ENCODE measurements at regions not wholly inside any gene's neighbourhood (a gene's known extent, or its start where the extent isn't known, plus 50 kb on each side); places are given as distances from the start of the nearest gene placed in this dataset.

DNA sequence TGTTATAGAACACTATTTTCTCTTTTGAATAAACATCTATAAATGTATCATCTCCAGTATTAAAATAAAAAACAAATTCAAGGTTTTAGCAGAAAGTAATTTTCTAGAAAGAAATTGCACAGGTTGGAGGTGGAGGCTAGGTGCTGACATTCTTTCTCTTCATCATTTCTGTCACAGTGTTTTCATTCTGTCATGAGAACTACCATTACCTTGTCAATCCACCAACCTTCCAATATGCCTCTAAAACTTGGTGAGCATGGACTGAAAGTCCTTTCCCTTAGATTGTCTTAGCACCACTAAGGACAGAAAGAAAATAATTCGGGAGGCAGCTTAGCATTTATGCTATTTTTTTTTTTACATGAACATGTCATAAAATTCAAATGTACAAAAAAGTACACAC lies 596.2 kb upstream of the DPPA4 start:
- 0 out of 7 replicates have a peak overlapping the region, but pooled peaks of 1 of the 3 experiments have one; percentile 34 for H3K27ac Mint-ChIP-seq
- Histone ChIP-seq H3K23ac (ENCODE audit: insufficient read length, low read depth, low read length) (no peak overlapping the region), H4K8ac (replicated peaks; ENCODE audit: insufficient read length, low read depth, low read length) (no peak overlapping the region), H2BK120ac (ENCODE audit: low read depth, low read length, poor library complexity, severe bottlenecking) (no peak overlapping the region), H4K91ac (ENCODE audit: insufficient read length, low read depth, low read length) (no peak overlapping the region), H3K9ac (ENCODE audit: extremely low read depth, insufficient read length, low read length) (no peak overlapping the region), H3K23me2 (ENCODE audit: insufficient read length, low read depth, low read length, poor library complexity, severe bottlenecking) (no peaks in the 10 kb centered on the region), H3K27ac (ENCODE audit: insufficient read length, low read depth, low read length) (no peak overlapping the region), H3K79me1 (ENCODE audit: insufficient read depth, low read depth, low read length, poor library complexity, severe bottlenecking) (no peaks in the 10 kb centered on the region), H2BK12ac (ENCODE audit: insufficient read length, low read depth, low read length) (no peak overlapping the region), H4K20me1 (ENCODE audit: control insufficient read depth, insufficient read depth, insufficient read length) (no peaks in the 10 kb centered on the region), H2AFZ (ENCODE audit: low read length) (no peak overlapping the region), H3T11ph (ENCODE audit: low read length) (no peak overlapping the region), H3K4me1 (ENCODE audit: insufficient read depth, low read length) (no peaks in the 10 kb centered on the region), H2BK20ac (ENCODE audit: low read depth, low read length, poor library complexity, severe bottlenecking) (no peak overlapping the region), H3K4me2 (ENCODE audit: insufficient read depth, insufficient read length, low read length) (no peak overlapping the region), H2BK15ac (ENCODE audit: low read depth, low read length) (no peak overlapping the region), H2BK5ac (ENCODE audit: insufficient read length, low read length) (no peak overlapping the region), H3K79me2 (ENCODE audit: insufficient read depth, low read length) (no peaks in the 10 kb centered on the region), H4K5ac (ENCODE audit: insufficient read length, low read depth, low read length) (no peak overlapping the region), H3K4ac (ENCODE audit: low read depth, low read length) (no peak overlapping the region), H2AK5ac (ENCODE audit: insufficient read length, low read length) (no peak overlapping the region), H3K18ac (ENCODE audit: insufficient read length, low read depth, low read length) (no peak overlapping the region), H3K14ac (ENCODE audit: insufficient read depth, low read length) (no peak overlapping the region), H3K9me3 (ENCODE audit: control insufficient read depth, low read depth, low read length) (no peaks in the 10 kb centered on the region), H3K56ac (ENCODE audit: insufficient read length, low read depth, low read length) (no peak overlapping the region), H3K27me3 (ENCODE audit: insufficient read depth, low read length) (no peaks in the 10 kb centered on the region)
- H3K9me3 Mint-ChIP-seq = no peaks in the 10 kb centered on the region
- no peaks in the 10 kb centered on the region for H3K4me1 Mint-ChIP-seq
- DNase-seq = no peak
- no peak overlapping the region for H3K4me3 Mint-ChIP-seq
- WGBS (ENCODE audit: extremely low coverage, insufficient read length, low lambda C conversion rate) = no CpG with 5 or more reads among the region's 1 CpG
- H3K27me3 Mint-ChIP-seq (ENCODE audit: low read depth) = no peaks in the 10 kb centered on the region
- H3K36me3 Mint-ChIP-seq (ENCODE audit: insufficient read depth in 1 of 3, low read depth in 3 of 3) = no peaks in the 10 kb centered on the region
- TF ChIP-seq, protein P1, sequence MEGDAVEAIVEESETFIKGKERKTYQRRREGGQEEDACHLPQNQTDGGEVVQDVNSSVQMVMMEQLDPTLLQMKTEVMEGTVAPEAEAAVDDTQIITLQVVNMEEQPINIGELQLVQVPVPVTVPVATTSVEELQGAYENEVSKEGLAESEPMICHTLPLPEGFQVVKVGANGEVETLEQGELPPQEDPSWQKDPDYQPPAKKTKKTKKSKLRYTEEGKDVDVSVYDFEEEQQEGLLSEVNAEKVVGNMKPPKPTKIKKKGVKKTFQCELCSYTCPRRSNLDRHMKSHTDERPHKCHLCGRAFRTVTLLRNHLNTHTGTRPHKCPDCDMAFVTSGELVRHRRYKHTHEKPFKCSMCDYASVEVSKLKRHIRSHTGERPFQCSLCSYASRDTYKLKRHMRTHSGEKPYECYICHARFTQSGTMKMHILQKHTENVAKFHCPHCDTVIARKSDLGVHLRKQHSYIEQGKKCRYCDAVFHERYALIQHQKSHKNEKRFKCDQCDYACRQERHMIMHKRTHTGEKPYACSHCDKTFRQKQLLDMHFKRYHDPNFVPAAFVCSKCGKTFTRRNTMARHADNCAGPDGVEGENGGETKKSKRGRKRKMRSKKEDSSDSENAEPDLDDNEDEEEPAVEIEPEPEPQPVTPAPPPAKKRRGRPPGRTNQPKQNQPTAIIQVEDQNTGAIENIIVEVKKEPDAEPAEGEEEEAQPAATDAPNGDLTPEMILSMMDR (conservative IDR thresholded peaks at IDR 0.05) = no peak

Data from H9 (cell line).